ENCODE measurements at regions not wholly inside any gene's neighbourhood (a gene's known extent, or its start where the extent isn't known, plus 50 kb on each side); places are given as distances from the start of the nearest gene placed in this dataset.

DNA sequence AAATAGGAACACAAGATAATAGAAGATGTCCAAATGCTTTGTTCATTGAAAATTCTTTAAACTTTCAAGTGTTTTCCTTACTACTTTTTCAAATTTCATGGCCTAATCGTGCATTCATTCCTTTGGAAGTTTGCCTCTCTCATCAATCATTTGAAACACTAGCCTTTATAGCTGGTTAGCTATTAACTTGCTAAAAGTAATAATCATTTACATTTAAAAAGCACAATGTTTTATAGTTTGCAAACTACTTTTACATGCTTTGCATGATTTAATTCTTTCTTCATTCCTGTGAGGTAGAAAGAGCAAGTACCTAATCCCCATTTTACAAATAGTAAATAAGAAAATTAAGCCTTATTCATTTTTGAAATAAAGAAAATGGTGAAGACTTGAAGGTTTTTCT lies 137.4 kb upstream of the SLC7A14 start:
- H3K4me1 ChIP-seq (ENCODE audit: insufficient read depth, low read length) = no peaks in the 10 kb centered on the region
- H3K27me3 ChIP-seq (ENCODE audit: insufficient read depth, low read length) = no peaks in the 10 kb centered on the region
- no peak overlapping the region for H3K4me3 ChIP-seq (ENCODE audit: low read length)
- no peaks in the 10 kb centered on the region for H3K9me3 ChIP-seq (ENCODE audit: insufficient read depth, low read depth, low read length)
- H3K36me3 ChIP-seq (ENCODE audit: insufficient read depth, low read depth, low read length) = no peaks in the 10 kb centered on the region
- no peak overlapping the region for H3K27ac ChIP-seq (ENCODE audit: low read length)
- H3K9ac ChIP-seq (ENCODE audit: low read depth, low read length) = no peak overlapping the region

DNA sequence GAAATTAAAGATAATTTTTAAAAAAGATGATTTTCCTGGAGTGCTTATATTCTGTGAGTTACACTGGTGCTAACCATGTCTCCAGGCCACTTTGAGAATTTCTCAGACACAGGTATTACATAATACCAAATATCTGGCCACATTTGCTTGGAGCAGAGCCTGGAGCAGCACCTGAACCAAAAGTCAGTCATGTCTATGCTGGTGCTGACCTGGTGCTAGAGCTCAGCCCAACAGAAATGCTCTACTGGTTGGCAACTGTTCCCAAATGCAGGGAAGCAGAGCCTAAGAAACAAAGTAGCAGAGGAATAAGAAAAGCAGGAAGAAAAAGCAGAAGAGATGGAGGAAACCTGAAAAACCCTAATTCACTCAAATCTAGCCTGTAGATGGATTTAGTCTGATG lies 135.7 kb upstream of the SLC7A14 start:
- no peaks in the 10 kb centered on the region for H3K36me3 ChIP-seq (ENCODE audit: insufficient read depth, low read depth, low read length)
- no peak overlapping the region for H3K27ac ChIP-seq (ENCODE audit: low read length)
- H3K4me3 ChIP-seq (ENCODE audit: low read length) = no peak overlapping the region
- no peak overlapping the region for H3K9ac ChIP-seq (ENCODE audit: low read depth, low read length)
- H3K27me3 ChIP-seq (ENCODE audit: insufficient read depth, low read length) = no peaks in the 10 kb centered on the region
- H3K9me3 ChIP-seq (ENCODE audit: insufficient read depth, low read depth, low read length) = no peaks in the 10 kb centered on the region
- no peaks in the 10 kb centered on the region for H3K4me1 ChIP-seq (ENCODE audit: insufficient read depth, low read length)

DNA sequence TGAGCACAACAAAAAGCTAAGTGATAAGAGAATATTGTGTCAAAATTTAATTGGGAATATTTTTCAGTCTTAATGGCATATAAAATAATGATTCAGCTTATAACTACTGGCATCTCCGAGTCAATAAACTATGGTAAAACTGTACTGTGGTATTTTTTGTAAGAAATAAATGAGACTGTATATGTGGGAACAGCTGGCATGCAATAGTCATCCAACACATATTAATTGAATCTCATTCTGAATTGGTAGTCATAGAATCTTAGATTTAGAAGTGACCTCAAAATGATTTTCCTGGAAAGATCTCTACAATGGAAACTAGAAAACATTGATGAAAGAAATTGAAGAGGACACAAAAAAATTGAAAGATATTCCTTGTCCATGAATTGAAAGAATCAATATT lies 133.4 kb upstream of the SLC7A14 start:
- Histone ChIP-seq H3K9me3 (ENCODE audit: insufficient read depth, low read depth, low read length) (no peaks in the 10 kb centered on the region), H3K27me3 (ENCODE audit: insufficient read depth, low read length) (no peaks in the 10 kb centered on the region), H3K36me3 (ENCODE audit: insufficient read depth, low read depth, low read length) (no peaks in the 10 kb centered on the region), H3K9ac (ENCODE audit: low read depth, low read length) (no peak overlapping the region), H3K4me3 (ENCODE audit: low read length) (no peak overlapping the region), H3K27ac (ENCODE audit: low read length) (no peak overlapping the region), H3K4me1 (ENCODE audit: insufficient read depth, low read length) (no peaks in the 10 kb centered on the region)

DNA sequence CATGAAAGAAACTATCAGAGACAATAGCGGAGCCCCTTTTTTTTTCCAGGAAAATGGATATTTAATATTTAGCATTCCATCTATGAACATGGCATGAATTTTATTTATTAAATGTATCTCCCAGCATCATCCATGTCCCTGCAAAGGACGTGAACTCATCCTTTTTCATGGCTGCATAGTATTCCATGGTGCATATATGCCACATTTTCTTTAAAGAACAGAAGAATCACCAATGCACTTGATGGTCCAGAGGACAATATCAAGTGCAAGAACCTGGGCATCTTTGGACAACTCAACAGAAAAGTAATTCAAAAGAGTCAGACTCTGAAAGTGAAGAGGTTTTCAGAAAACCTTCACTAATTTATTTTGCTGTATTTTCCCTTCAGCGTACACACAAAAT lies 133.0 kb upstream of the SLC7A14 start:
- Histone ChIP-seq H3K36me3 (ENCODE audit: insufficient read depth, low read depth, low read length) (no peaks in the 10 kb centered on the region), H3K4me1 (ENCODE audit: insufficient read depth, low read length) (no peaks in the 10 kb centered on the region), H3K27ac (ENCODE audit: low read length) (no peak overlapping the region), H3K9me3 (ENCODE audit: insufficient read depth, low read depth, low read length) (no peaks in the 10 kb centered on the region), H3K27me3 (ENCODE audit: insufficient read depth, low read length) (no peaks in the 10 kb centered on the region), H3K4me3 (ENCODE audit: low read length) (no peak overlapping the region), H3K9ac (ENCODE audit: low read depth, low read length) (no peak overlapping the region)

DNA sequence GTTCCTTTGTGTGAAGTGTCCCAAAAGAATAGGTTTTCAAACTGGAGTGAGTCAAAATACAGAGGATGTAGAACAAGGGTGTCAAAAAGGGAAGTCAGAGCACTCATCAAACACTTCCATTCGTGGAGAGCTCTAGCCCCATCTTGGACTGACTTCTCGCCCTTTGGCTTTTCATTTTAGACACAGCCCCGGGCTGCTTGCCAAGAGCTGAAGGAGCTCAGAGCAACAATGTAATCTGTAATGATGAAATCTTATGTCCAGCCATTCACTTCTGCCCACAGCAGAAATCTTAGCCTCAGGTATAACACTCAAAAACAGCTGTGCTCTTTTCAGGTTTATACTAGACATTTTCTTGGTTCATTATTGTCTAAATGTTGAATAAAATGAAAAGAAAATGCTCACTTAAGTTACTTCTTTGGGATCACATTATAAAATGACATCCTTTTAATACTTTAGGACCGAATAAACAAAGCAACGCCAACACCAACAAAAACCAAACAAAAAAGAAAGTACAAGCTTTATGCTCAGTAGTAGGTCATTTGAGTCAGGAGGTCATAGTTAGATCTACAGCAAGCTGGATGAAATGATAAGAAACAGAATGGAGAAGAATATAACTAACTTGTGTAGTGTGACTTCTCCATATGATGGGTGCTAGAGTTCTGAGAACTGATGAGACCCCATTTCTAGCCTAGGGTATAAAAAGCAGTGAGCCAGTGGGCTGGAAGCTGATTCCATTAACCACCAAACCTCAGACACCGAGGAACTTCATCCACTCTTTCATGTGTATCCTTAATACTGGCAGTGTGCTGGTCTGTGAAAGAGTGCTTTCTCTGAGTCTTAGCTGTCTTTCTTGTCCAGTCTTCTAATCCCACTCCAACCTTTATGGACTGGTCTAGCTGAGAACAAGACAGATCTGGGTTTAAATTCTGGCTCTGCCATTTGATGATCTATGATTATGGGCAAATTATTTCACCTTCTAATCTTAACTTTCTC lies 131.8 kb upstream of the SLC7A14 start:
- H3K9me3 ChIP-seq (ENCODE audit: insufficient read depth, low read depth, low read length) = no peaks in the 10 kb centered on the region
- no peak overlapping the region for H3K4me3 ChIP-seq (ENCODE audit: low read length)
- no peaks in the 10 kb centered on the region for H3K4me1 ChIP-seq (ENCODE audit: insufficient read depth, low read length)
- H3K27me3 ChIP-seq (ENCODE audit: insufficient read depth, low read length) = no peaks in the 10 kb centered on the region
- H3K27ac ChIP-seq (ENCODE audit: low read length) = no peak overlapping the region
- H3K36me3 ChIP-seq (ENCODE audit: insufficient read depth, low read depth, low read length) = no peaks in the 10 kb centered on the region
- H3K9ac ChIP-seq (ENCODE audit: low read depth, low read length) = no peak overlapping the region

DNA sequence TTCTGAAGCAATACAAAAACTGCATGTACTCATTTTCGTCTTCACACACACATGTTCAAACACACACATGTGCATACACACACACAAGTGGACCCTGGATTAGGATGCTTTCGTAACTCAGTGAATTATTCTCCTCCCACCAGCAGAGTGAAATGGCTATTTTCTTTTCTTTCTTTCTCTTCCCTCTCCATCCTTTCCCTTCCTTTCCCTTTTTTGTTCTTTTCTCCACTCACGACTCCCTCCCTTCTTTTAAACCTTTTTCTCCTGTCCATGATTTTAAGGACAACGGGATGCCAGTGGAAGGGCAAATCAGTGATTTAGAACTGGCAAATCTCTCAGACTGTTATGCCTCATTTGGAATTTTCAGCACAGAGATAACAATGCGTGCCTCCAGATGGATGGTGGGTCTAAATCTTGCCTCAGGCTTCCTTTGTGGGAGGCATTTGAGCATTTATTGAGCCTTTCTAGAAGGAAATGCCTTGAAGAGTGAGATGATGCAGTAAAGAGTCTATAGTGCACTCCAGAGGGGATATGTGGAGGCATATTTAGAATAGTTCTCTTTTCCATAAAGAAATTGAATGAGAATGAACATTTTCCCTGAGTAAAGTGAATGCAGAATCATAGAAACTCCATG lies 130.4 kb upstream of the SLC7A14 start:
- Histone ChIP-seq H3K27me3 (ENCODE audit: insufficient read depth, low read length) (no peaks in the 10 kb centered on the region), H3K9me3 (ENCODE audit: insufficient read depth, low read depth, low read length) (no peaks in the 10 kb centered on the region), H3K4me3 (ENCODE audit: low read length) (no peak overlapping the region), H3K4me1 (ENCODE audit: insufficient read depth, low read length) (no peaks in the 10 kb centered on the region), H3K36me3 (ENCODE audit: insufficient read depth, low read depth, low read length) (no peaks in the 10 kb centered on the region), H3K9ac (ENCODE audit: low read depth, low read length) (no peak overlapping the region), H3K27ac (ENCODE audit: low read length) (no peak overlapping the region)

DNA sequence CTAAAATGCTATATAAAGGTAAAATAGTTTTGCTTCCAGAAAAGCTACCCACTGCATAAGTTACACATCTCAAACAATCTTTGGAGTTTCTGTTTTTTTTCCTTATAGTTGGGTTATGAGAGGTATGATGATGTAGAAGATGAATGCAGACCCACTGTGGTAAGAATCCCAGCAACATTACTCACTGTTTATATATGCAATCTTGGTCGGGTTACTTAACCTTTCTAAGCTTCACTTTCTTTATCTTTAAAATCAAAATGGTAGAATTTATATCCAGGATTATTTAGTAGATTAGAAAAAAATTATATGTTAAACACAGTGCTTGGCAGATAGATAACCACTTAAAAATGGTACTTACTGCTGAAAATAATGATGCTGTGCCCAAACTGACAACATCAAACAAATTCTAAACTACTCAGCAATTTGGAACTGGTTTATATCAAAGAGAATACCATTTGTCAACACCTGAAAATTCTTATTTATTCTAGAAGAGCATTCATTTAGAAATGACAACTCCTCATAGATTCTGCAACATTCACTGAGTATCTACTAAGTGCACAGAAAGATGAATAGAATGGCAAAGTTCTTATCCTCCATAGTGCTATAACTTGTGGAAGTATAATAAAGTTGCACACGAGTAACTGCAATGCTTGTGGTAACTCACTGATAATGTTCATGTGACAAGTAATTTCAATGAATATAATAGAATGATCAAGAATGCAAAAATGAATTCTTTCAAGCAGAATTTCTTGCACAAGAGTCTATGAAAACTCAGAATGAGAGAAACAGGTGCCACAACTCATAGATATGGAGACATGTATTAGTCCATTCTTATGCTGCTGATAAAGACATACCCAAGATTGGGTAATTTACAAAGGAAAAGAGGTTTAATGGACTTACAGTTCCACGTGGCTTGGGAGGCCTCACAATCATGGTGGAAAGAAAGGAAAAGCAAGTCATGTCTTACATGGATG lies 129.0 kb upstream of the SLC7A14 start:
- no peaks in the 10 kb centered on the region for H3K27me3 ChIP-seq (ENCODE audit: insufficient read depth, low read length)
- peaks cover 5% of the 10 kb centered on the region; the same call in 1 of the 2 replicates for H3K9me3 ChIP-seq (ENCODE audit: insufficient read depth, low read depth, low read length)
- H3K9ac ChIP-seq (ENCODE audit: low read depth, low read length) = no peak overlapping the region
- no peaks in the 10 kb centered on the region for H3K36me3 ChIP-seq (ENCODE audit: insufficient read depth, low read depth, low read length)
- no peak overlapping the region for H3K27ac ChIP-seq (ENCODE audit: low read length)
- no peak overlapping the region for H3K4me3 ChIP-seq (ENCODE audit: low read length)
- no peaks in the 10 kb centered on the region for H3K4me1 ChIP-seq (ENCODE audit: insufficient read depth, low read length)

DNA sequence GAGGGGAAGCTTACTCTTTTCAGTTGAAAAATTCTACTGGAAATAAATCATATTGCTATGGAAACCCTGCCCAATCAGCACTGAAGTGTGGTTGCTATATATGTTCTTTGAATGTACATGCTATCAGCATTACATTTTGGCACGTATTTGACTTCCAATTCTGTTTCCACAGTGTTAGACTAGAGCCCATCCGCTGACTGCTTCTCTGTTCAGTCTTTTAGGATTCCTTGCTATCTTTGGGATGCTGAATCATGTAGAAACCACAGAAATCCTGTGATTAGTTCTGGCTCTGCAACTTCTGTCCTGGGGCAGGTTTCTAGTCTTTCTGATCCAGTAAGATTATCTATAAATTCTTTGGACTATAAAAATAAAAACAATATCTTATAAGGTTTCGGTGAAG lies 128.2 kb upstream of the SLC7A14 start:
- no peaks in the 10 kb centered on the region for H3K36me3 ChIP-seq (ENCODE audit: insufficient read depth, low read depth, low read length)
- no peaks in the 10 kb centered on the region for H3K4me1 ChIP-seq (ENCODE audit: insufficient read depth, low read length)
- H3K4me3 ChIP-seq (ENCODE audit: low read length) = no peak overlapping the region
- H3K9ac ChIP-seq (ENCODE audit: low read depth, low read length) = no peak overlapping the region
- no peak overlapping the region for H3K27ac ChIP-seq (ENCODE audit: low read length)
- peaks cover 10% of the 10 kb centered on the region; the same call in 1 of the 2 replicates for H3K9me3 ChIP-seq (ENCODE audit: insufficient read depth, low read depth, low read length)
- H3K27me3 ChIP-seq (ENCODE audit: insufficient read depth, low read length) = no peaks in the 10 kb centered on the region

DNA sequence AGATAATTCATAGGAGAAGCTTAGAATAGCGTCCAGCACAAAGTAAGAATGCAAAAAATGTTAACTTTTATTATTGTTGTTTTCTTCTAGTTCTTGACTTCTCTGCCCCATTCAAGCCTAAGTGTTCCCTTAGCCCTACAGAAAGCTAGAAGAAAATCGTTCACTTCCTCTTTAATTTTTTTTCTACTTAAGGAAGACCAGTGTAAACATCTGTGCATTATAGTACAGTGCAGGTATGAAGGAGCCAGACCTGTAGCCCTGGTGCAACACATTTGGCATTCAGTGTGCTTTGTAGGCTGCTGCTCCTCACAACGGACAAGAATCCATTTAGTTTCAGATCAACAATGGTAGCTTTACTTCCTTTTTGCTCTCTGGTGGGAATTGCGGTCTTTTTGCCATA lies 127.8 kb upstream of the SLC7A14 start:
- H3K27me3 ChIP-seq (ENCODE audit: insufficient read depth, low read length) = no peaks in the 10 kb centered on the region
- H3K36me3 ChIP-seq (ENCODE audit: insufficient read depth, low read depth, low read length) = no peaks in the 10 kb centered on the region
- no peak overlapping the region for H3K27ac ChIP-seq (ENCODE audit: low read length)
- H3K9ac ChIP-seq (ENCODE audit: low read depth, low read length) = no peak overlapping the region
- peaks cover 10% of the 10 kb centered on the region; the same call in 1 of the 2 replicates for H3K9me3 ChIP-seq (ENCODE audit: insufficient read depth, low read depth, low read length)
- no peaks in the 10 kb centered on the region for H3K4me1 ChIP-seq (ENCODE audit: insufficient read depth, low read length)
- no peak overlapping the region for H3K4me3 ChIP-seq (ENCODE audit: low read length)

DNA sequence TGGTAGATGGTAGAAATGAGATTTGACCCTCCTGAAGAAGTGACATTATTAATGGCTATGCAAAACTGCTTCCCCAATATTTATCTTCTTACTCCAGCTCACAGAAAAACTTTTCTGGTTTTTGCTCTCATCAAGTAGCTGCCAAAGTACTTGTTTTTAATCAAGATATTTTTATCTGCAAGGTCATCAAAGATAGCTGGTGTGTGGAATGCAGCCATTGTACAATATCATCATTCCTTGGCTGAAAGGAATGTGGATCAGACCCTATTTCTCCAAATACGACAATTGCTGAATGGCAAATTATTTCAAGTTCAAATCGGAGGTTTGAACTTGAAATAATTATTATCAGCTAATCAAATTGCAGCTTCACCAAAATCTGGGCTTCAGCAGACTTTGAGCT lies 126.9 kb upstream of the SLC7A14 start:
- H3K9me3 ChIP-seq (ENCODE audit: insufficient read depth, low read depth, low read length) = peaks cover 10% of the 10 kb centered on the region; the same call in 1 of the 2 replicates
- H3K4me1 ChIP-seq (ENCODE audit: insufficient read depth, low read length) = no peaks in the 10 kb centered on the region
- H3K36me3 ChIP-seq (ENCODE audit: insufficient read depth, low read depth, low read length) = no peaks in the 10 kb centered on the region
- H3K27me3 ChIP-seq (ENCODE audit: insufficient read depth, low read length) = no peaks in the 10 kb centered on the region
- no peak overlapping the region for H3K4me3 ChIP-seq (ENCODE audit: low read length)
- H3K27ac ChIP-seq (ENCODE audit: low read length) = no peak overlapping the region
- no peak overlapping the region for H3K9ac ChIP-seq (ENCODE audit: low read depth, low read length)

DNA sequence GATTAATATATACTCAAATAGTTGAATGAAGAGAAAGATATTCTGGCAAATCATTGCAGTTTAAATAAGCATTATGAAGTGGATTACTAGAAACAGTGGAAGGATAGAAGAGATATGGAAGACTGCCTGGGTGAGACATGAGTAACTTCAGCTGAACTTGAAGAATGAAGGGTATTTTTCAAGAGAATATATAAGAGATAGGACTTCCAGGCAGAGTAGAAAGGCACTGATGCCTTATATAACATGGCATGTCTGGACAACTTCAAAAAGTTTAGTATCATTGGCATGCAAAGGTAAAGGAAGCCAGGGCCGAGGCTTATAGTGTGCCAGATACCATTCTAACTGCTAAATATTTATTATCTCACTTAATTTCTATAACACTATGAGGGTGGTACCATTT lies 126.5 kb upstream of the SLC7A14 start:
- H3K4me1 ChIP-seq (ENCODE audit: insufficient read depth, low read length) = no peaks in the 10 kb centered on the region
- H3K36me3 ChIP-seq (ENCODE audit: insufficient read depth, low read depth, low read length) = no peaks in the 10 kb centered on the region

More for the DNA sequence above, 126.5 kb upstream of the SLC7A14 start:
- H3K27ac ChIP-seq (ENCODE audit: low read length) = no peak overlapping the region
- no peaks in the 10 kb centered on the region for H3K27me3 ChIP-seq (ENCODE audit: insufficient read depth, low read length)
- H3K4me3 ChIP-seq (ENCODE audit: low read length) = no peak overlapping the region
- H3K9me3 ChIP-seq (ENCODE audit: insufficient read depth, low read depth, low read length) = peaks cover 10% of the 10 kb centered on the region; the same call in 1 of the 2 replicates
- no peak overlapping the region for H3K9ac ChIP-seq (ENCODE audit: low read depth, low read length)
